ENCODE measurements at regions not wholly inside any gene's neighbourhood (a gene's known extent, or its start where the extent isn't known, plus 50 kb on each side); places are given as distances from the start of the nearest gene placed in this dataset.

DNA sequence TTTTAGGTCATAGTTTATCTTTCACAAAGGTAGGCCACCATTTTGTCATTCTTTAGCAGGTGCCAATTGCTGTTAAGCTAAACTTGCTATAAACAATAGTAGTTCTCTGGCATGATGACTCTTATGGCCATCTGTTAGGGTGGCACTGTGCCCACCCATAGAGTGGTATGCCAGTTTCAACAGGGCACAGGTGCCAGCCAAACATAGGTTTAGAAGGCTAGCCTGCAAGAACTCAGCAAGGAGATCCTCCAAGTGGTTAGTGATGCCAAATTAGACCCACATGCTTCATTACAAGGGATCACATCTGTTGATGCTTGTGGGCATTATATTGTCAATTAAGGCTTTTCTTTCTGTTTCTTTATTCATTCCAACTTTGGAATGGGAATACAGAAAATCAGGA, 204.5 kb downstream of the FMR1NB start:
- Histone ChIP-seq H3K9me3 (no peaks in the 10 kb centered on the region), H3K4me1 (ENCODE audit: low read depth) (no peaks in the 10 kb centered on the region), H3K4me3 (no peak overlapping the region), H3K36me3 (ENCODE audit: low read depth) (no peaks in the 10 kb centered on the region)
- DNase-seq (no peak), ATAC-seq (no peak)
- TF ChIP-seq, protein P1, sequence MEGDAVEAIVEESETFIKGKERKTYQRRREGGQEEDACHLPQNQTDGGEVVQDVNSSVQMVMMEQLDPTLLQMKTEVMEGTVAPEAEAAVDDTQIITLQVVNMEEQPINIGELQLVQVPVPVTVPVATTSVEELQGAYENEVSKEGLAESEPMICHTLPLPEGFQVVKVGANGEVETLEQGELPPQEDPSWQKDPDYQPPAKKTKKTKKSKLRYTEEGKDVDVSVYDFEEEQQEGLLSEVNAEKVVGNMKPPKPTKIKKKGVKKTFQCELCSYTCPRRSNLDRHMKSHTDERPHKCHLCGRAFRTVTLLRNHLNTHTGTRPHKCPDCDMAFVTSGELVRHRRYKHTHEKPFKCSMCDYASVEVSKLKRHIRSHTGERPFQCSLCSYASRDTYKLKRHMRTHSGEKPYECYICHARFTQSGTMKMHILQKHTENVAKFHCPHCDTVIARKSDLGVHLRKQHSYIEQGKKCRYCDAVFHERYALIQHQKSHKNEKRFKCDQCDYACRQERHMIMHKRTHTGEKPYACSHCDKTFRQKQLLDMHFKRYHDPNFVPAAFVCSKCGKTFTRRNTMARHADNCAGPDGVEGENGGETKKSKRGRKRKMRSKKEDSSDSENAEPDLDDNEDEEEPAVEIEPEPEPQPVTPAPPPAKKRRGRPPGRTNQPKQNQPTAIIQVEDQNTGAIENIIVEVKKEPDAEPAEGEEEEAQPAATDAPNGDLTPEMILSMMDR (IDR thresholded peaks at IDR 0.05), result no peak
- intact Hi-C loops (cut with DNase I, micrococcal nuclease), result no loop called here

- intact Hi-C loops (cut with DNase I, micrococcal nuclease), result no loop called here
- Histone ChIP-seq H3K4me3 (no peak overlapping the region), H3K9me3 (no peaks in the 10 kb centered on the region), H3K36me3 (ENCODE audit: low read depth) (no peaks in the 10 kb centered on the region), H3K4me1 (ENCODE audit: low read depth) (no peaks in the 10 kb centered on the region)
- DNase-seq, result no peak
- ATAC-seq, result no peak
- TF ChIP-seq, protein P1 (IDR thresholded peaks at IDR 0.05), result no peak
Observed at GRCh38 chrX:148192547-148192946, 211.4 kb downstream of the FMR1NB start.

GRCh38 chrX:148193759-148194158, 212.6 kb downstream of the FMR1NB start:
- TF ChIP-seq, protein P1 (IDR thresholded peaks at IDR 0.05), result no peak
- no peak for DNase-seq
- intact Hi-C loops (cut with DNase I, micrococcal nuclease), result no loop called here

DNA sequence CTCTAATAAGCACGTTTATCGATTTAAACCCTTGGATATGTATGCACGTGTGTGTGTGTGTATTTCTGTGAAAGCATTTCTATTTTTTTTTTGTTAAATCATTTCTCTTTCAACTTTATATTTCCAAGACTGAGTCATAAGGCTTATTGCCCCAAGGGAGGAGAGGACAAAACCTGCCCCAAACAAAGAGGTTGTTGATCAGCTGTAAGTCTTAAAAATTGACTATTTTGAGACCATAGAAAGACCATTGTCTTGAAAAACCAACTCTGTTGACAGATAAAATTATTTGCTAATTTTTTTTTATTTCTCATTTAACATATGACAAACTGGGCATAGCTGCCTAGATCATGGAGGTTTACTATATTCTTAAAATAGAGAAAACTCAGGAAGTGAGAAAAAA, 222.4 kb downstream of the FMR1NB start:
- intact Hi-C loops (cut with DNase I, micrococcal nuclease), result no loop called here
- DNase-seq, result no peak
- TF ChIP-seq, protein P1 (IDR thresholded peaks at IDR 0.05), result no peak
- no peaks in the 10 kb centered on the region for H3K4me1 ChIP-seq (ENCODE audit: low read depth)
- no peaks in the 10 kb centered on the region for H3K9me3 ChIP-seq
- no peaks in the 10 kb centered on the region for H3K36me3 ChIP-seq (ENCODE audit: low read depth)
- no peak for ATAC-seq
- no peak overlapping the region for H3K4me3 ChIP-seq

More at GRCh38 chrX:148193759-148194158, 212.6 kb downstream of the FMR1NB start:
- ATAC-seq, result no peak
- no peaks in the 10 kb centered on the region for H3K4me1 ChIP-seq (ENCODE audit: low read depth)
- H3K9me3 ChIP-seq, result no peaks in the 10 kb centered on the region
- H3K4me3 ChIP-seq, result no peak overlapping the region
- no peaks in the 10 kb centered on the region for H3K36me3 ChIP-seq (ENCODE audit: low read depth)

DNA sequence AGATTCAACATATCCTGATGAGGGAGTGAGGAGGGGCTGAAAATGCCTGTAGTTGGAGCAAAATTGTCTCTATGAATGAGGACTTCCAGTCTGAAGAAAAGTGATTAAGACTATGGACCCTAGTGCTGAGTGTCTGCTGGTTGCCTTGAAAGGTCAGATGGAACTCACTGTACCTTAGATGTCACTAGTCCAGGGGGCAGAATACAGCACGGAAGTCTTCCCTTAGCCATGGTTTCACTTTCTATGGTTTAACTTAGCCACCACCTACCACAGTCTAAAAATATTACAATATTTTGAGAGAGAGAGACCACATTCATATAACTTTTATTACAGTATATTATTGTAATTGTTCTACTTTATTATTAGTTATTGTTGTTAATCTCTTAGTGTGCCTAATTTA, 223.1 kb downstream of the FMR1NB start:
- DNase-seq (no peak), ATAC-seq (no peak)
- Histone ChIP-seq H3K9me3 (no peaks in the 10 kb centered on the region), H3K4me3 (no peak overlapping the region), H3K4me1 (ENCODE audit: low read depth) (no peaks in the 10 kb centered on the region), H3K36me3 (ENCODE audit: low read depth) (no peaks in the 10 kb centered on the region)
- intact Hi-C loops (cut with DNase I, micrococcal nuclease), result no loop called here
- TF ChIP-seq, protein P1 (IDR thresholded peaks at IDR 0.05), result no peak

DNA sequence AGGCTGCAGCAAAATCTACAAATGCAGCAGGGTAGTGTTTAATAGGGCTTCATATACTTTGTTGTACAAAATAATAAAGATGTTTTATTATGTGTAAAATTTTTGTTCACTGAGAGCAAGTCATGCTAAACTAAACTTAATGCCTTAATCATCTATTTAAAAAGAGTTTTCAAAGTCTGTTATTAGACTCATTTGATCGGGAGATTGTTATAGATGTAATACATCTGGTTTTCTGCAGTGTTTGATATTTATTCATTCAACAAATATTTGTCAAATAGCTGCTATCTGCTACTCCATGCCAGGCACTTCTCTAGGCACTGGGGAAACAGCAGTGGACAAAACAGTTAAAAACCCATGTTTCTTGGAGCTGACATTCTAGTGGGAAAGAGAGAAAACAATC, 233.6 kb downstream of the FMR1NB start:
- Histone ChIP-seq H3K9me3 (no peaks in the 10 kb centered on the region), H3K4me1 (ENCODE audit: low read depth) (no peaks in the 10 kb centered on the region), H3K4me3 (no peak overlapping the region), H3K36me3 (ENCODE audit: low read depth) (no peaks in the 10 kb centered on the region)
- no peak for ATAC-seq
- no peak for DNase-seq
- intact Hi-C loops (cut with DNase I, micrococcal nuclease), result no loop called here
- TF ChIP-seq, protein P1 (IDR thresholded peaks at IDR 0.05), result no peak

Measured in mucosa of descending colon (tissue), 3 donors.